ENCODE measurements at regions not wholly inside any gene's neighbourhood (a gene's known extent, or its start where the extent isn't known, plus 50 kb on each side); places are given as distances from the start of the nearest gene placed in this dataset.

- TF ChIP-seq CTCF (IDR thresholded peaks at IDR 0.05), result no peak
- TF ChIP-seq POLR2A (IDR thresholded peaks at IDR 0.05), result no peak
Measured at GRCh38 chr3:177793451-177793850, 596.2 kb upstream of the TBL1XR1 start.

Measured in thyroid gland (tissue), 4 donors.